OCI-LY3 (cell line): ENCODE measurements at regions not wholly inside any gene's neighbourhood (a gene's known extent, or its start where the extent isn't known, plus 50 kb on each side); places are given as distances from the start of the nearest gene placed in this dataset.

Source experiments
- H2AFZ ChIP-seq: fragments of 200-600, 300-600 bp; shearing (Covaris generic); 2 replicates; pipeline ENCODE4 v1.6.0; 2014; ENCODE audit warnings: antibody characterized with exemption, low read depth, low read length
- H3K27ac ChIP-seq: fragments of 200-600, 300-600 bp; sonication (generic); 2 replicates; pipeline ENCODE4 v1.5.1; 2014; ENCODE audit warnings: mild to moderate bottlenecking, low read length, moderate library complexity, mixed read lengths
- H3K27me3 ChIP-seq: fragments of 200-600, 300-600 bp; sonication (generic); 2 replicates; pipeline ENCODE4 v1.6.1; 2014; ENCODE audit warnings: low read depth, low read length, mixed read lengths
- H3K36me3 ChIP-seq: fragments of 200-600, 300-600 bp; sonication (generic); replicated peaks from 2 replicates; pipeline ENCODE3; 2014; ENCODE audit warnings: low read depth, low read length, mixed read lengths
- H3K4me1 ChIP-seq: fragments of 300-600, 200-600 bp; sonication (generic); 2 replicates; pipeline ENCODE4 v1.6.1; 2014; ENCODE audit warnings: low read length, mixed read lengths
- H3K4me2 ChIP-seq: fragments of 200-600, 300-600 bp; sonication (generic); 2 replicates; pipeline ENCODE4 v1.6.1; 2014; ENCODE audit warnings: low read length, mixed read lengths
- H3K4me3 ChIP-seq: fragments of 300-600, 200-600 bp; sonication (generic); 2 replicates; pipeline ENCODE4 v1.5.1; 2014; ENCODE audit warnings: antibody characterized with exemption, mild to moderate bottlenecking, low read length, moderate library complexity
- H3K79me2 ChIP-seq: fragments of 300-600, 200-600 bp; shearing (Covaris generic); 2 replicates; pipeline ENCODE4 v1.6.1; 2014; ENCODE audit warnings: mild to moderate bottlenecking, low read length, mixed read lengths
- H3K9ac ChIP-seq: fragments of 300-600, 200-600 bp; shearing (Covaris generic); 2 replicates; pipeline ENCODE4 v1.6.0; 2014; ENCODE audit warnings: mild to moderate bottlenecking, low read length, moderate library complexity
- H3K9me3 ChIP-seq: fragments of 200-600, 300-600 bp; shearing (Covaris generic); 2 replicates; pipeline ENCODE4 v1.6.1; 2014; ENCODE audit warnings: low read length, mixed read lengths; ENCODE audit not compliant: insufficient read depth
- H4K20me1 ChIP-seq: fragments of 200-600, 300-600 bp; sonication (generic); 2 replicates; pipeline ENCODE4 v1.6.1; 2016; ENCODE audit warnings: low read length, mixed read lengths; ENCODE audit not compliant: insufficient read depth
- EZH2phosphoT487 ChIP-seq: fragments of 200-600 bp; shearing (Covaris generic); IDR thresholded peaks from 2 replicates; pipeline ENCODE4 v1.6.1; 2018; ENCODE audit warnings: antibody characterized with exemption, mixed run types, low read depth
- TF ChIP-seq, protein P1 (sequence below): fragments of 200-600, 300-600 bp; sonication (generic); IDR thresholded peaks from 2 replicates; pipeline ENCODE4 v1.5.1; 2014; ENCODE audit warnings: antibody characterized with exemption, low read length, low read depth

GRCh38 chr17:56739776-56740175, 93.9 kb downstream of the C17orf67 start:
- no peak overlapping the region for H3K4me3 ChIP-seq
- peaks cover 16% of the 10 kb centered on the region; the same call in 1 of the 2 replicates for H3K27me3 ChIP-seq
- no peak overlapping the region for H2AFZ ChIP-seq
- no peak overlapping the region for H3K9ac ChIP-seq
- no peaks in the 10 kb centered on the region for H3K79me2 ChIP-seq
- H4K20me1 ChIP-seq = no peaks in the 10 kb centered on the region
- H3K27ac ChIP-seq = no peak overlapping the region
- no peaks in the 10 kb centered on the region for H3K36me3 ChIP-seq
- no peak overlapping the region for H3K4me2 ChIP-seq
- no peaks in the 10 kb centered on the region for H3K4me1 ChIP-seq
- TF ChIP-seq, protein P1, sequence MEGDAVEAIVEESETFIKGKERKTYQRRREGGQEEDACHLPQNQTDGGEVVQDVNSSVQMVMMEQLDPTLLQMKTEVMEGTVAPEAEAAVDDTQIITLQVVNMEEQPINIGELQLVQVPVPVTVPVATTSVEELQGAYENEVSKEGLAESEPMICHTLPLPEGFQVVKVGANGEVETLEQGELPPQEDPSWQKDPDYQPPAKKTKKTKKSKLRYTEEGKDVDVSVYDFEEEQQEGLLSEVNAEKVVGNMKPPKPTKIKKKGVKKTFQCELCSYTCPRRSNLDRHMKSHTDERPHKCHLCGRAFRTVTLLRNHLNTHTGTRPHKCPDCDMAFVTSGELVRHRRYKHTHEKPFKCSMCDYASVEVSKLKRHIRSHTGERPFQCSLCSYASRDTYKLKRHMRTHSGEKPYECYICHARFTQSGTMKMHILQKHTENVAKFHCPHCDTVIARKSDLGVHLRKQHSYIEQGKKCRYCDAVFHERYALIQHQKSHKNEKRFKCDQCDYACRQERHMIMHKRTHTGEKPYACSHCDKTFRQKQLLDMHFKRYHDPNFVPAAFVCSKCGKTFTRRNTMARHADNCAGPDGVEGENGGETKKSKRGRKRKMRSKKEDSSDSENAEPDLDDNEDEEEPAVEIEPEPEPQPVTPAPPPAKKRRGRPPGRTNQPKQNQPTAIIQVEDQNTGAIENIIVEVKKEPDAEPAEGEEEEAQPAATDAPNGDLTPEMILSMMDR = no peak
- TF ChIP-seq EZH2phosphoT487 = no peak
- no peaks in the 10 kb centered on the region for H3K9me3 ChIP-seq

GRCh38 chr17:56740481-56740880, 93.2 kb downstream of the C17orf67 start:
- no peak overlapping the region for H2AFZ ChIP-seq
- no peak overlapping the region for H3K4me3 ChIP-seq
- H3K27me3 ChIP-seq = peaks cover 16% of the 10 kb centered on the region; the same call in 1 of the 2 replicates
- no peaks in the 10 kb centered on the region for H3K4me1 ChIP-seq
- H4K20me1 ChIP-seq = no peaks in the 10 kb centered on the region
- H3K27ac ChIP-seq = no peak overlapping the region
- H3K9me3 ChIP-seq = no peaks in the 10 kb centered on the region
- no peak overlapping the region for H3K9ac ChIP-seq
- H3K36me3 ChIP-seq = no peaks in the 10 kb centered on the region
- H3K79me2 ChIP-seq = no peaks in the 10 kb centered on the region
- H3K4me2 ChIP-seq = no peak overlapping the region
- TF ChIP-seq EZH2phosphoT487 = no peak
- TF ChIP-seq, protein P1 = no peak
